C4-2B (cell line): ENCODE measurements at regions not wholly inside any gene's neighbourhood (a gene's known extent, or its start where the extent isn't known, plus 50 kb on each side); places are given as distances from the start of the nearest gene placed in this dataset.

Source experiments
- H3K27ac ChIP-seq: fragments of 450-650 bp; 2 replicates; pipeline ENCODE4 v1.5.1; 2017
- ZFX ChIP-seq: fragments of 450-650 bp; IDR thresholded peaks from 2 replicates; pipeline ENCODE4 v1.6.1; 2017
- TF ChIP-seq, protein P1 (sequence below): fragments of 450-650 bp; conservative IDR thresholded peaks from 2 replicates; pipeline ENCODE4 v1.5.1; 2017; ENCODE audit warnings: mild to moderate bottlenecking

DNA sequence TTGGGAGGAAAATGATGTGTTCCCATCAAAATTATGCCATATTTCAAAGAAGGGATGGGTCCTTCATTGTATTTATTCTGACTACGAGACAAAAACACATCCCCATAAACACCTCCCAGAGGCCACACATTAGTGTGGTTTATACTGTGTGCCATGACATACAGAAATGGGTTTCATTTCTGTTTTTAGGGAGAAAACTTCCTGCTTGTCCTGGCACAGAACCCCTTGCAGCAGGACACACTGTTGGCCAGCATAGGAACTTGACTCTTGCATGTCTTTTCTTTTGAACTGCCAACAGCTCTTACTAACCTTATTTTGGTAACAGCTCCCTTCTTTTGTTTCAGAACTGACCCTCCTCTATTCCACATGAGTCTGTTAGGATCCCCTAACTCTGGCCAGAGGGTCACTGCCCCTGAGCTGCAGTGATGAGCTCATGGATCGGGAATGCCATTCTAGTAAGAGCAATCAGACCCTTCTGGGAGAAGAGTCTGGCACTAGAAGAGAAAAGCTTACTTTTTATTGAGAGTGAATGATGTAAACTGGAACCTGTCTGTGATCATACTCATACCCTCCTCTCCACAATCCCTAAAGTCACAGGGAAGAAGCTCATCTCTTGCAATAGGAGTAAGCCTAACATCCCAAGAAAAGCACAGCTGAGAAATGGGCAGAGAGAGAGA lies 86.4 kb downstream of the SMIM20 start:
- TF ChIP-seq, protein P1, sequence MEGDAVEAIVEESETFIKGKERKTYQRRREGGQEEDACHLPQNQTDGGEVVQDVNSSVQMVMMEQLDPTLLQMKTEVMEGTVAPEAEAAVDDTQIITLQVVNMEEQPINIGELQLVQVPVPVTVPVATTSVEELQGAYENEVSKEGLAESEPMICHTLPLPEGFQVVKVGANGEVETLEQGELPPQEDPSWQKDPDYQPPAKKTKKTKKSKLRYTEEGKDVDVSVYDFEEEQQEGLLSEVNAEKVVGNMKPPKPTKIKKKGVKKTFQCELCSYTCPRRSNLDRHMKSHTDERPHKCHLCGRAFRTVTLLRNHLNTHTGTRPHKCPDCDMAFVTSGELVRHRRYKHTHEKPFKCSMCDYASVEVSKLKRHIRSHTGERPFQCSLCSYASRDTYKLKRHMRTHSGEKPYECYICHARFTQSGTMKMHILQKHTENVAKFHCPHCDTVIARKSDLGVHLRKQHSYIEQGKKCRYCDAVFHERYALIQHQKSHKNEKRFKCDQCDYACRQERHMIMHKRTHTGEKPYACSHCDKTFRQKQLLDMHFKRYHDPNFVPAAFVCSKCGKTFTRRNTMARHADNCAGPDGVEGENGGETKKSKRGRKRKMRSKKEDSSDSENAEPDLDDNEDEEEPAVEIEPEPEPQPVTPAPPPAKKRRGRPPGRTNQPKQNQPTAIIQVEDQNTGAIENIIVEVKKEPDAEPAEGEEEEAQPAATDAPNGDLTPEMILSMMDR = no peak
- no peak for TF ChIP-seq ZFX
- H3K27ac ChIP-seq = no peak overlapping the region

DNA sequence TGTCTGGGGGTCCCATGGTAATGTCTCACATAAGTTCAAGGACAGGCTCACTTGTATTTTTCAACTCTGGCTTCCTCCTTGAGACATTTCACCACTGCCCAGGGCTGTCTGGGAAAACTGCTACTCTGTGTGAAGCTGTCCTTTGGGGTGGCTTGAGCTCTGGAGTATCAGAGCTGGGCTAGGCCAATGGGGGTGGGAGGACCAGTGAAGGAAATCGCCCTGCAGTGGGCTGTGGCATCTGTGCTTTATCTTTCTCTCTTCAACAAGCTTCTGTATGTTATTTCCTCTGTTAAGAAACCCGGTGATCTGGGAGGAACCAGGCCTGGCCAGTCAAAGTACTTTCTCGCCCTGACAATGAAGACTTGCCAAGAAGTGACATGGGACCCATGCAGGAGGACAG lies 87.4 kb downstream of the SMIM20 start:
- no peak for TF ChIP-seq ZFX
- TF ChIP-seq, protein P1 = no peak

GRCh38 chr4:26001816-26002215 lies 87.8 kb downstream of the SMIM20 start:
- TF ChIP-seq, protein P1 = no peak
- TF ChIP-seq ZFX = no peak
- H3K27ac ChIP-seq = no peak overlapping the region

More for the DNA sequence above, 87.4 kb downstream of the SMIM20 start:
- no peak overlapping the region for H3K27ac ChIP-seq

- TF ChIP-seq, protein P1 = no peak
- TF ChIP-seq ZFX = no peak
Measured at GRCh38 chr4:26003056-26003455, 89.0 kb downstream of the SMIM20 start.

DNA sequence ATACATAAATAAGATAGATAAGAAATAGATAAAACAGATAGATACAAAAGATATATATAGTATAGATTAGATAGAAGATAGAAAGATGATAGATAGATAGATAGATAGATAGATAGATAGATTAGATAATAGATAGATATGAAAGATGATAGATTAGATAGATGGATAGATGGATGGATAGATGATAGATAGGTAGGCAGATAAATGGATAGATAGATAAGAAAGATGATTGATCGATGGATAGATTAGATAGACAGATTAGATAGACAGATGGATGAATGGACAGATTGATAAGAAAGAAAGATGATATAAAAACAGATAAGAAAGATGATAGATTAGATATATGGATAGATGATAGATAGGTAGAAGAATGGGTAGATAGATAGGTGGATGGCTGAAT lies 90.3 kb downstream of the SMIM20 start:
- no peak overlapping the region for H3K27ac ChIP-seq
- TF ChIP-seq, protein P1 = no peak
- TF ChIP-seq ZFX = no peak

More at GRCh38 chr4:26003056-26003455, 89.0 kb downstream of the SMIM20 start:
- no peak overlapping the region for H3K27ac ChIP-seq

GRCh38 chr4:26005764-26006163 lies 91.7 kb downstream of the SMIM20 start:
- no peak overlapping the region for H3K27ac ChIP-seq
- TF ChIP-seq ZFX = no peak
- TF ChIP-seq, protein P1 = no peak

DNA sequence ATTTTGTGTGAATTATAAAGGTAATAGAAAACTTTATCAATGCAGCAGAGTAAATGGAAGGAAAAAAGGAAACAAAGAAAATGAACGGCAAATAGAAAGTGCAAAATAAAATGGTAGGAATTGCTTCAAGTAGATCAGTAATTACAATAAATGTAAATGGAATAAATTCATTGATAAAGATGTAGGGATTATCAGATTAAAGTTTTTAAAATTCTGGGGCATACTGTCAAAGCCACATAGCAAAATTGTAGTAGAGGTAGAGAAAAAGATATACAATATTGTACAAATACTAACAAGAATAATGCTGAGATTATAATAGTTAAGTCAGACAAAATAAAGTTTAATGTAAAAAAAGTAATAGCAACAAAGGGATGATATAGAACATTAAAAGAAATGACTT lies 94.7 kb downstream of the SMIM20 start:
- no peak overlapping the region for H3K27ac ChIP-seq
- TF ChIP-seq, protein P1 = no peak
- TF ChIP-seq ZFX = no peak
